SK-N-SH (cell line): ENCODE measurements at regions not wholly inside any gene's neighbourhood (a gene's known extent, or its start where the extent isn't known, plus 50 kb on each side); places are given as distances from the start of the nearest gene placed in this dataset.

Experiments used
- CTCF ChIA-PET: fragments of 300-600, 350-600 bp; formaldehyde crosslinking; extraction: SDS; loops from one replicate; lab custom pipeline; 2021; lab: Yijun Ruan, JAX
- POLR2A ChIA-PET: fragments of 350-600 bp; sonication (Branson Sonifier 250); formaldehyde crosslinking; extraction: SDS; loops from one replicate; lab custom pipeline; 2020; ENCODE audit warnings: antibody characterized with exemption, inconsistent platforms; lab: Yijun Ruan, JAX
- DNase-seq: peaks from one replicate; pipeline ENCODE4 v3.0.0; 2012
- H2AFZ ChIP-seq: fragments of 200-600 bp; sonication (generic); 2 replicates; pipeline ENCODE4 v1.8.1; 2016; ENCODE audit warnings: antibody characterized with exemption, mild to moderate bottlenecking, low read depth
- H3F3A ChIP-seq: fragments of 200-600 bp; sonication (generic); replicated peaks from 2 replicates; pipeline ENCODE3; 2016; ENCODE audit warnings: antibody characterized with exemption, mild to moderate bottlenecking; ENCODE audit not compliant: insufficient read depth
- H3K27ac ChIP-seq, 2 experiments: fragments of 200-500 bp in 1 of 2; fragments of 200-600 bp in 1 of 2; sonication (Bioruptor generic) in 1 of 2; sonication (generic), shearing (Covaris generic) in 1 of 2; 2 replicates each; pipeline versions ENCODE4 v1.5.1 to v1.6.1; 2014 to 2016; ENCODE audit warnings: low read depth in 2 of 2, inconsistent platforms in 1 of 2, low read length in 1 of 2, mild to moderate bottlenecking in 1 of 2, mixed read lengths in 1 of 2
- H3K27me3 ChIP-seq: fragments of 200-600 bp; sonication (generic), shearing (Covaris generic); 2 replicates; pipeline ENCODE4 v1.6.1; 2016; ENCODE audit warnings: mixed run types; ENCODE audit not compliant: insufficient read depth
- H3K36me3 ChIP-seq, 2 experiments: fragments of 200-500 bp in 1 of 2; fragments of 200-600 bp in 1 of 2; sonication (Bioruptor generic) in 1 of 2; sonication (generic) in 1 of 2; replicated peaks in 1 of 2; 2 replicates each; pipeline versions ENCODE3 to v1.5.1; 2014 to 2016; ENCODE audit warnings: low read length in 1 of 2, mild to moderate bottlenecking in 1 of 2; ENCODE audit not compliant: insufficient read depth in 2 of 2, control insufficient read depth in 1 of 2
- H3K4me1 ChIP-seq, 2 experiments: fragments of 200-500 bp in 1 of 2; fragments of 200-600 bp in 1 of 2; sonication (Bioruptor generic) in 1 of 2; sonication (generic), shearing (Covaris generic) in 1 of 2; 2 replicates each; pipeline versions ENCODE4 v1.5.1 to v1.6.1; 2014 to 2016; ENCODE audit warnings: low read depth in 1 of 2, low read length in 1 of 2, mixed run types in 1 of 2; ENCODE audit not compliant: insufficient read depth in 2 of 2, control insufficient read depth in 1 of 2
- H3K4me2 ChIP-seq: fragments of 200-600 bp; sonication (generic), shearing (Covaris generic); 2 replicates; pipeline ENCODE4 v1.6.1; 2017; ENCODE audit warnings: mixed run types
- H3K4me3 ChIP-seq, 2 experiments: fragments of 200-500 bp in 1 of 2; fragments of 200-600 bp in 1 of 2; sonication (Bioruptor generic) in 1 of 2; sonication (generic), shearing (Covaris generic) in 1 of 2; 2 replicates each; pipeline versions ENCODE4 v1.5.1 to v1.8.1; 2014 to 2016; ENCODE audit warnings: low read depth in 2 of 2, inconsistent platforms in 1 of 2, low read length in 1 of 2, mild to moderate bottlenecking in 1 of 2, mixed read lengths in 1 of 2, moderate library complexity in 1 of 2
- H3K79me2 ChIP-seq: fragments of 200-600 bp; sonication (generic); 2 replicates; pipeline ENCODE4 v1.8.1; 2017; ENCODE audit warnings: mild to moderate bottlenecking; ENCODE audit not compliant: insufficient read depth
- H3K9ac ChIP-seq: fragments of 200-600 bp; sonication (generic); 2 replicates; pipeline ENCODE4 v1.6.1; 2017; ENCODE audit warnings: mixed run types
- H3K9me2 ChIP-seq: fragments of 200-600 bp; sonication (generic); 2 replicates; pipeline ENCODE4 v1.6.1; 2017; ENCODE audit warnings: mixed run types
- H3K9me3 ChIP-seq: fragments of 200-600 bp; sonication (generic); 2 replicates; pipeline ENCODE4 v1.6.1; 2017; ENCODE audit warnings: mixed run types, mild to moderate bottlenecking, moderate library complexity
- H4K20me1 ChIP-seq: fragments of 200-600 bp; sonication (generic); 2 replicates; pipeline ENCODE4 v1.6.1; 2017; ENCODE audit warnings: mild to moderate bottlenecking, mixed run types; ENCODE audit not compliant: insufficient read depth
- CHD2 ChIP-seq: fragments of 150-350 bp; IDR thresholded peaks from 2 replicates; pipeline ENCODE4 v1.6.1; 2018; ENCODE audit warnings: low read length; ENCODE audit not compliant: partially characterized antibody
- CTCF ChIP-seq: fragments of 200-600 bp; sonication (generic); IDR thresholded peaks from 2 replicates; pipeline ENCODE4 v1.6.1; 2017; ENCODE audit warnings: antibody characterized with exemption, mild to moderate bottlenecking, moderate library complexity
- FOXJ3 ChIP-seq: sonication (generic); formaldehyde crosslinking; IDR thresholded peaks from 2 replicates; pipeline ENCODE4 v1.5.1; 2020; ENCODE audit warnings: mild to moderate bottlenecking, missing genetic modification reagents
- MXI1 ChIP-seq: IDR thresholded peaks from 2 replicates; pipeline ENCODE4 v1.6.1; 2012; ENCODE audit warnings: mild to moderate bottlenecking, low read depth, low read length, improper control_type of control experiment
- NFIC ChIP-seq: IDR thresholded peaks from 2 replicates; pipeline ENCODE4 v1.4.0; 2012; ENCODE audit warnings: borderline replicate concordance
- NRF1 ChIP-seq: IDR thresholded peaks from 2 replicates; pipeline ENCODE4 v1.6.1; 2012; ENCODE audit warnings: low read depth, mild to moderate bottlenecking, low read length
- POLR2AphosphoS5 ChIP-seq: IDR thresholded peaks from 2 replicates; pipeline ENCODE4 v1.6.1; 2012; ENCODE audit warnings: low read depth, low read length
- REST ChIP-seq: IDR thresholded peaks from 2 replicates; pipeline ENCODE4 v1.6.1; 2012; ENCODE audit warnings: mild to moderate bottlenecking, low read depth, low read length, moderate library complexity
- SMC3 ChIP-seq: IDR thresholded peaks from 2 replicates; pipeline ENCODE4 v1.6.1; 2012; ENCODE audit warnings: low read depth, low read length, improper control_type of control experiment
- WGBS: methylation state at CpG from one replicate; pipeline ENCODE4 v1.1.6; 2017; ENCODE audit warnings: low lambda C conversion rate; 5-methylcytosine and 5-hydroxymethylcytosine counted together

- H3K27ac ChIP-seq: no peak overlapping the region
- no peak overlapping the region for H2AFZ ChIP-seq
- H3K27me3 ChIP-seq: no peaks in the 10 kb centered on the region
- ChIA-PET POLR2A (no interaction called here), CTCF (interaction anchor here (1.6 kb wide), 1 partner anchor 42 kb away, joined by 3 read pairs; no protein-coding TSS in a partner anchor)
- TF ChIP-seq SMC3: no peak
- TF ChIP-seq NFIC: 0 out of 2 replicates have a peak, but pooled peaks have one; percentile 18
- H3K4me1 ChIP-seq: no peaks in the 10 kb centered on the region; a peak in 3 of 4 replicates
- peaks cover 2% of the 10 kb centered on the region for H3F3A ChIP-seq
- H3K4me3 ChIP-seq: no peak overlapping the region
- no peaks in the 10 kb centered on the region for H3K9me3 ChIP-seq
- H3K79me2 ChIP-seq: no peaks in the 10 kb centered on the region
- DNase-seq: no peak
- no peak overlapping the region for H3K4me2 ChIP-seq
- no peaks in the 10 kb centered on the region for H3K36me3 ChIP-seq
- H3K9ac ChIP-seq: no peak overlapping the region
- no peaks in the 10 kb centered on the region for H3K9me2 ChIP-seq
- no peaks in the 10 kb centered on the region for H4K20me1 ChIP-seq
Measured at GRCh38 chr2:41605914-41606313, 441.9 kb upstream of the PKDCC start.

GRCh38 chr2:41610501-41611190, 437.2 kb upstream of the PKDCC start:
- WGBS: 6% methylated on average over 6 of the region's 6 CpGs
- H3K9ac ChIP-seq: peak overlapping the region; percentile 24
- H3K9me2 ChIP-seq: no peaks in the 10 kb centered on the region
- no peak for DNase-seq
- peak overlapping the region; percentile 66; the same call in 1 of the 2 replicates for H2AFZ ChIP-seq
- no peaks in the 10 kb centered on the region for H3K79me2 ChIP-seq
- H3K27ac ChIP-seq: peak overlapping the region in 1 of 2 experiments; percentile 60; a peak in 2 of 4 replicates
- peak overlapping the region; percentile 43 for H3K4me2 ChIP-seq
- no peaks in the 10 kb centered on the region for H3K36me3 ChIP-seq
- ChIA-PET CTCF (interaction anchor here (0.6 to 0.9 kb wide), 2 partner anchors 11 to 170 kb away, joined by 3 read pairs; no protein-coding TSS in a partner anchor), POLR2A (no interaction called here)
- H3K27me3 ChIP-seq: no peaks in the 10 kb centered on the region
- peaks cover 3% of the 10 kb centered on the region for H3F3A ChIP-seq
- no peaks in the 10 kb centered on the region for H3K9me3 ChIP-seq
- no peaks in the 10 kb centered on the region; a peak in 3 of 4 replicates for H3K4me1 ChIP-seq
- H3K4me3 ChIP-seq: peak overlapping the region in 1 of 2 experiments; percentile 16; a peak in 1 of 4 replicates
- no peaks in the 10 kb centered on the region for H4K20me1 ChIP-seq
- no peak for TF ChIP-seq POLR2AphosphoS5
- TF ChIP-seq FOXJ3 (CRISPR knock-in tag): no peak
- TF ChIP-seq NRF1: no peak
- peak; percentile 15 for TF ChIP-seq CHD2
- TF ChIP-seq MXI1: peak; percentile 47; the same call in 1 of the 2 replicates
- no peak for TF ChIP-seq CTCF
- TF ChIP-seq REST: no peak
